Mesendoderm (in vitro differentiated cells): ENCODE measurements at regions not wholly inside any gene's neighbourhood (a gene's known extent, or its start where the extent isn't known, plus 50 kb on each side); places are given as distances from the start of the nearest gene placed in this dataset.

ENCODE experiments used
- DNase-seq: peaks from one replicate; pipeline ENCODE4 v3.0.0; 2013
- H2AK5ac ChIP-seq: 2 replicates; pipeline ENCODE4 v1.6.1; 2013; ENCODE audit warnings: low read length, inconsistent platforms
- H2BK120ac ChIP-seq: 2 replicates; pipeline ENCODE4 v1.6.1; 2013; ENCODE audit warnings: low read depth, mild to moderate bottlenecking, low read length, moderate library complexity, mixed read lengths
- H2BK15ac ChIP-seq: replicated peaks from 2 replicates; pipeline ENCODE4 v1.6.1; 2013; ENCODE audit warnings: low read depth, mild to moderate bottlenecking, moderate library complexity
- H2BK5ac ChIP-seq: 2 replicates; pipeline ENCODE4 v1.6.1; 2013; ENCODE audit warnings: low read length, inconsistent platforms
- H3K18ac ChIP-seq: 2 replicates; pipeline ENCODE4 v1.6.1; 2013; ENCODE audit warnings: mild to moderate bottlenecking, low read length, mixed read lengths
- H3K23ac ChIP-seq: one replicate; pipeline ENCODE4 v1.6.1; 2013; ENCODE audit warnings: low read length
- H3K27ac ChIP-seq: 2 replicates; pipeline ENCODE4 v1.5.1; 2013; ENCODE audit warnings: low read depth, mild to moderate bottlenecking, inconsistent platforms, low read length, moderate library complexity
- H3K27me3 ChIP-seq: 2 replicates; pipeline ENCODE4 v1.6.1; 2013; ENCODE audit warnings: low read length, control low read depth, mild to moderate bottlenecking, inconsistent platforms; ENCODE audit not compliant: insufficient read depth, poor library complexity
- H3K36me3 ChIP-seq: 2 replicates; pipeline ENCODE4 v1.6.1; 2013; ENCODE audit warnings: low read length, inconsistent platforms; ENCODE audit not compliant: control insufficient read depth, insufficient read depth
- H3K4ac ChIP-seq: one replicate; pipeline ENCODE4 v1.6.1; 2013; ENCODE audit warnings: low read depth, mild to moderate bottlenecking, low read length, moderate library complexity
- H3K4me1 ChIP-seq: 2 replicates; pipeline ENCODE4 v1.6.1; 2013; ENCODE audit warnings: low read depth, low read length, inconsistent platforms; ENCODE audit not compliant: control insufficient read depth
- H3K4me2 ChIP-seq: 2 replicates; pipeline ENCODE4 v1.6.1; 2013; ENCODE audit warnings: low read length
- H3K4me3 ChIP-seq: 2 replicates; pipeline ENCODE4 v1.5.1; 2013; ENCODE audit warnings: mild to moderate bottlenecking, low read length
- H3K56ac ChIP-seq: one replicate; pipeline ENCODE4 v1.6.1; 2013; ENCODE audit warnings: low read length
- H3K79me1 ChIP-seq: 2 replicates; pipeline ENCODE4 v1.6.1; 2013; ENCODE audit warnings: low read length, inconsistent platforms
- H3K79me2 ChIP-seq: 2 replicates; pipeline ENCODE4 v1.6.1; 2013; ENCODE audit warnings: mild to moderate bottlenecking, low read length; ENCODE audit not compliant: control insufficient read depth, insufficient read depth
- H3K9ac ChIP-seq: 2 replicates; pipeline ENCODE4 v1.6.1; 2013; ENCODE audit warnings: low read length, inconsistent platforms
- H4K5ac ChIP-seq: one replicate; pipeline ENCODE4 v1.6.1; 2013; ENCODE audit warnings: low read length
- H4K8ac ChIP-seq: one replicate; pipeline ENCODE4 v1.6.1; 2013; ENCODE audit warnings: low read depth, mild to moderate bottlenecking, control low read depth, low read length, moderate library complexity
- WGBS: extraction: QIAGEN DNeasy Blood & Tissue Kit; methylation state at CpG from one replicate; pipeline ENCODE4 v1.1.7; 2013; ENCODE audit warnings: low lambda C conversion rate, missing lambda C conversion rate; ENCODE audit not compliant: insufficient coverage; ENCODE audit errors: extremely low coverage; 5-methylcytosine and 5-hydroxymethylcytosine counted together

GRCh38 chr14:98633380-98633779, 638.6 kb downstream of the BCL11B start:
- Histone ChIP-seq H3K36me3 (no peaks in the 10 kb centered on the region), H4K8ac (no peak overlapping the region), H3K23ac (no peak overlapping the region), H4K5ac (no peak overlapping the region), H2AK5ac (no peak overlapping the region), H3K79me2 (no peaks in the 10 kb centered on the region), H3K27ac (no peak overlapping the region), H3K9ac (no peak overlapping the region), H2BK15ac (no peak overlapping the region), H3K27me3 (no peaks in the 10 kb centered on the region), H2BK120ac (no peak overlapping the region), H3K4me3 (no peak overlapping the region), H3K4me1 (no peaks in the 10 kb centered on the region), H3K4me2 (no peak overlapping the region), H2BK5ac (no peak overlapping the region), H3K79me1 (no peaks in the 10 kb centered on the region), H3K56ac (no peak overlapping the region), H3K18ac (no peak overlapping the region), H3K4ac (no peak overlapping the region)
- no CpG with 5 or more reads among the region's 5 CpGs for WGBS
- no peak for DNase-seq

- no peak overlapping the region for H2BK15ac ChIP-seq
- H2BK120ac ChIP-seq: no peak overlapping the region
- H2AK5ac ChIP-seq: no peak overlapping the region
- no peak overlapping the region for H3K23ac ChIP-seq
- H3K4me1 ChIP-seq: no peaks in the 10 kb centered on the region
- no peak overlapping the region for H3K56ac ChIP-seq
- H3K79me2 ChIP-seq: no peaks in the 10 kb centered on the region
- no peak overlapping the region for H2BK5ac ChIP-seq
- no peaks in the 10 kb centered on the region for H3K79me1 ChIP-seq
- H4K8ac ChIP-seq: no peak overlapping the region
- no peak overlapping the region for H4K5ac ChIP-seq
- no peak overlapping the region for H3K4me2 ChIP-seq
- no peak for DNase-seq
- H3K4me3 ChIP-seq: no peak overlapping the region
- H3K18ac ChIP-seq: no peak overlapping the region
- no peak overlapping the region for H3K9ac ChIP-seq
- WGBS: no CpG with 5 or more reads among the region's 6 CpGs
- H3K4ac ChIP-seq: no peak overlapping the region
- H3K27ac ChIP-seq: no peak overlapping the region
- no peaks in the 10 kb centered on the region for H3K36me3 ChIP-seq
- no peaks in the 10 kb centered on the region for H3K27me3 ChIP-seq
Measured at GRCh38 chr14:98634043-98634820, 637.8 kb downstream of the BCL11B start.

- H3K4me2 ChIP-seq: no peak overlapping the region
- H2BK15ac ChIP-seq: no peak overlapping the region
- H3K4me3 ChIP-seq: no peak overlapping the region
- H3K9ac ChIP-seq: no peak overlapping the region
- H2BK120ac ChIP-seq: no peak overlapping the region
- no peaks in the 10 kb centered on the region for H3K36me3 ChIP-seq
- no peaks in the 10 kb centered on the region for H3K79me1 ChIP-seq
- no peak overlapping the region for H2BK5ac ChIP-seq
- no peak overlapping the region for H3K18ac ChIP-seq
- DNase-seq: no peak
- H3K79me2 ChIP-seq: no peaks in the 10 kb centered on the region
- no peak overlapping the region for H2AK5ac ChIP-seq
- no peaks in the 10 kb centered on the region for H3K4me1 ChIP-seq
- H3K4ac ChIP-seq: no peak overlapping the region
- no peak overlapping the region for H4K5ac ChIP-seq
- no peak overlapping the region for H3K56ac ChIP-seq
- no peak overlapping the region for H3K27ac ChIP-seq
- no CpG with 5 or more reads among the region's 3 CpGs for WGBS
- H3K27me3 ChIP-seq: no peaks in the 10 kb centered on the region
- H3K23ac ChIP-seq: no peak overlapping the region
- no peak overlapping the region for H4K8ac ChIP-seq
Measured at GRCh38 chr14:98638366-98638765, 633.6 kb downstream of the BCL11B start.

DNA sequence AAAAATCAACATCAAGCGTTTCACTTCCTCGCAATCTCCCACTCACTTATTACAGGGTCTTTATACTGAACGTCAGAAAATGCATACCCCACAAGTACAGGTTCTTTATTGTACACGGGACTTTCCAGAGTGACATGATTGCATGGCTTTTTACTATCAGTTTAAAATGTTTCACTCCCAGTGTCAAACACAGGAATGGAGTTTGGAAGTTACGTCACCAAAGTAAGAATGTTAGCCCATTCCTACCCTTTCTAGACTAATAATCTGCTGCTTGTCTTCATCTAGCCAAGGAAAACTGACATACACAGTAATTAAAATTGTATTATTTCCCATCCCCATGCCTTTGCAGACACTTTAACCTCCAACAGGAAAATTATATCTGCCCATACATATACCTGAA, 624.2 kb downstream of the BCL11B start:
- no peak for DNase-seq
- Histone ChIP-seq H3K36me3 (no peaks in the 10 kb centered on the region), H3K9ac (no peak overlapping the region), H3K27ac (no peak overlapping the region), H3K79me1 (no peaks in the 10 kb centered on the region), H3K4me2 (no peak overlapping the region), H3K79me2 (no peaks in the 10 kb centered on the region), H3K27me3 (no peaks in the 10 kb centered on the region), H3K23ac (no peak overlapping the region), H2BK15ac (no peak overlapping the region), H2BK5ac (no peak overlapping the region), H2AK5ac (no peak overlapping the region), H3K4me3 (no peak overlapping the region), H2BK120ac (no peak overlapping the region), H4K5ac (no peak overlapping the region), H3K18ac (no peak overlapping the region), H3K4ac (no peak overlapping the region), H3K4me1 (no peaks in the 10 kb centered on the region), H4K8ac (no peak overlapping the region), H3K56ac (no peak overlapping the region)
- WGBS: 100% methylated on average over 2 of the region's 5 CpGs

GRCh38 chr14:98651037-98651436, 621.0 kb downstream of the BCL11B start:
- H3K4me3 ChIP-seq: no peak overlapping the region
- H2AK5ac ChIP-seq: no peak overlapping the region
- no peaks in the 10 kb centered on the region for H3K4me1 ChIP-seq
- no peak overlapping the region for H4K8ac ChIP-seq
- WGBS: no CpG with 5 or more reads among the region's 3 CpGs
- no peaks in the 10 kb centered on the region for H3K79me2 ChIP-seq
- H3K56ac ChIP-seq: no peak overlapping the region
- no peak overlapping the region for H3K4ac ChIP-seq
- peak; percentile 67 for DNase-seq
- H4K5ac ChIP-seq: no peak overlapping the region
- H3K79me1 ChIP-seq: no peaks in the 10 kb centered on the region
- peak overlapping the region; percentile 10 for H3K18ac ChIP-seq
- H2BK120ac ChIP-seq: no peak overlapping the region
- no peak overlapping the region for H3K27ac ChIP-seq
- H2BK5ac ChIP-seq: no peak overlapping the region
- no peak overlapping the region for H3K4me2 ChIP-seq
- H2BK15ac ChIP-seq: no peak overlapping the region
- no peak overlapping the region for H3K9ac ChIP-seq
- no peaks in the 10 kb centered on the region for H3K36me3 ChIP-seq
- no peak overlapping the region for H3K23ac ChIP-seq
- no peaks in the 10 kb centered on the region for H3K27me3 ChIP-seq

DNA sequence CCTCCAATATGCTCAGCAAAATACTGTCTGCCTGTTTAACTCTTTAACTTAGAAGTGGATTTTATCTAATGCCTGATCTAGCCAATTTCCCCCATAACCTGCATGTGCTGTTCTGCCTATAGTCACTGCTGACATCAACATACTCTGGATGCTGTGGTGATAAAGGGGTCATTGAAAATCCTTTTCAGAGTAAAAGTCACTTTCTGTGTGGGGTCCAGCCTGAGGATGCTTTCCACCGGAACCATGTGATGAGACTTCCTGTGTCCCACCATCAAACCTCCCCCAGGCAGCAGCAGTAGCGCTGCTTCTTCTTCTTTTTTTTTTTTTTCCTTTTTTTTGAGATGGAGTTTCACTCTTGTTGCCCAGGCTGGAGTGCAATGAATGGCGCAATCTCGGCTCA, 607.0 kb downstream of the BCL11B start:
- Histone ChIP-seq H2BK120ac (no peak overlapping the region), H2BK15ac (no peak overlapping the region), H3K4me1 (no peaks in the 10 kb centered on the region), H3K4me2 (no peak overlapping the region), H3K27ac (no peak overlapping the region), H3K36me3 (no peaks in the 10 kb centered on the region), H3K79me1 (no peaks in the 10 kb centered on the region), H2AK5ac (no peak overlapping the region), H3K18ac (no peak overlapping the region), H3K9ac (no peak overlapping the region), H3K23ac (no peak overlapping the region), H2BK5ac (no peak overlapping the region), H3K4ac (no peak overlapping the region), H3K56ac (no peak overlapping the region), H3K27me3 (no peaks in the 10 kb centered on the region), H3K79me2 (no peaks in the 10 kb centered on the region), H4K8ac (no peak overlapping the region), H4K5ac (no peak overlapping the region), H3K4me3 (no peak overlapping the region)
- WGBS: no CpG with 5 or more reads among the region's 4 CpGs
- peak; percentile 48 for DNase-seq
